ENCODE measurements at regions not wholly inside any gene's neighbourhood (a gene's known extent, or its start where the extent isn't known, plus 50 kb on each side); places are given as distances from the start of the nearest gene placed in this dataset.

DNA sequence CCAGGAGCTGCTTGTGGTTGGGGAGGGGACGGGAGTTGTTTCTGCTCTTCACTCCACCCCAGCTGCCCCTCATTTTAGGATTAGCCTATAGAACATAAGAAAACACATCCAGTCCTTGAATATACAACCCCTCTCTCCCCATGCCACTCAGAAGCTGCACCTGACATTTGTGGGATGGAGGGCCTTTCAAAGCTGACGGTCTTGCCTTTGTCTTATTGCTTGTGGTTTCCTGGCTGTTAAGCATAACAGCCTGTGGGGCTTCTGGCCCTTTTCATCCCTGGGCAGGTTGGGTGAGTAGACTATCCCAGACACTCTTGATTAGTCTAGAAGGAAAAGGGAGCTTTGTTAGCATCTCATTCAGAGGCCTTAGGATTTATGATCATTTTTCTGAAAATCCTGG, 407.6 kb upstream of the BOD1L1 start:
- DNase-seq (ENCODE audit: low read depth in 3 of 3) = no peak

DNA sequence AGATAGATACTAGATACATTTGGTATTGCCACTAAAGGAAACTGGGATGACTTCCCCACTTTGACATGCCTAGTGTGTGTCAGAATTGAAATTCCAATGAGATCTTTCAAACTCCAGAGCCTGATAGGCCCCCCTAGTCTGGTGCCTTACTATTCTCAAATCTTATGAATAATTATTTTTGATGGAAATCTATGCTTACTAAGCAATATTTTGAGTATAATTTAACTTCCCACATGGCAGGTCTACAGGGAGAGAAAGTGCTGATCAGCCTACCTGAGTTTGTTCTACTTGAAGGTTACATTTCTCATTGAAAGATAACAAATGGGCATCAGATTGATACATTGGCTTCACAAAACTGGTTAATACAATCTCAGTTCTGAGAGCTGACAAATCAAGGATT, 415.7 kb upstream of the BOD1L1 start:
- DNase-seq (ENCODE audit: low read depth in 3 of 3) = no peak

DNA sequence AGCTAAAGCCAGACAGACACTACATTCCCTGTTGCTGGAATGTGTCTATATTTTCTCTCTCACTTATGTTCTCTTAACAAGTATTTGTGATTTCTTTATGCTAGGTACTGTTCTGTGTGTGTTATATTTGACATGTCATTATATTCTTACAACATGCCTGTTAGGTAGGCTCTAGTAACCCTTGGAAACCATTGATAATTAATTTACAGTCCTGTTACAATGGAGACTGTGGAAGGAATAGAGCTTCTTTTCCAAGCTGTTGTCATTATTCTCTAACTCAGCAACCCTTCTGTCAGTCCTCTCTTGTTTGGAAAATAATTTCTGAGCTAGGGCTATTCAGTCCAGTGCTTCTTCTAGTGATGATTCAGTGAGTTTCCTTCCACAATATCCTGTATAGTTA, 419.1 kb upstream of the BOD1L1 start:
- no peak for DNase-seq (ENCODE audit: low read depth in 3 of 3)

DNA sequence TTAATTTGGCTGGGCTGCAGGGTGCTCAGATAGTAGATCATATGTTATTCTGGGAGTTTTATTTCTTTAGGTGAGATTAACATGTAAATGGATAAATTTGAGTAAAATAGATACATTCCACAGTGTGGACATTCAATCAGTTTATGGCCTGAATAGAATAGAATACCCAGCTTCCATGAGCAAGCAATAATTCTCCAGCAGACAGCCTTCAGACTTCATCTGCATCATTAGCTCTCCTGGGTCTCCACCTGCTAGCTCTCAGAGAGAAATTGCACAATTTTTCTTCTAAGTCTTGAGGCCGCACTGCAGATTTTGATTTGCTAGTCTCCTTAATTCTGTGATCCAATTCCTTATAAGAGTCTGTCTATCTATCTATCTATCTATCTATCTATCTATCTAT, 420.3 kb upstream of the BOD1L1 start:
- DNase-seq (ENCODE audit: low read depth in 3 of 3) = no peak

DNA sequence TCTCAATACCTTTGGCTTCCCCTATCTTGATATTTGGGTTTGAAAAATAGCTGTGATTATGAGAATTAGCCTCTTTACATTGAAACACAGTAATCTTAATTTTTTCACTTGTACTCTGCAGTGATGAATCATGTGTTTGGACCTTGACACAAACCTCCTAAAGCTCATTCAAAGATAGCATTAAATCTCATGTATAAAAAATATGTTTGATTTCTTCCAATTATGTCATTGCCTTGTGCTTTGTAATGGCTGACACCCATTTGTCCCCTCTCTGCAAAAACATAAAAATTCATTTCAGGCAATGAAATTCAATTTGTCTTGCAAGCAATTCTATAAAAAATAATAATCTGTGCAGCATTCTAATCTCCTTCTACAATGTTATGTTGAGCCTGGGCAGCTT, 422.4 kb upstream of the BOD1L1 start:
- no peak for DNase-seq (ENCODE audit: low read depth in 3 of 3)

DNA sequence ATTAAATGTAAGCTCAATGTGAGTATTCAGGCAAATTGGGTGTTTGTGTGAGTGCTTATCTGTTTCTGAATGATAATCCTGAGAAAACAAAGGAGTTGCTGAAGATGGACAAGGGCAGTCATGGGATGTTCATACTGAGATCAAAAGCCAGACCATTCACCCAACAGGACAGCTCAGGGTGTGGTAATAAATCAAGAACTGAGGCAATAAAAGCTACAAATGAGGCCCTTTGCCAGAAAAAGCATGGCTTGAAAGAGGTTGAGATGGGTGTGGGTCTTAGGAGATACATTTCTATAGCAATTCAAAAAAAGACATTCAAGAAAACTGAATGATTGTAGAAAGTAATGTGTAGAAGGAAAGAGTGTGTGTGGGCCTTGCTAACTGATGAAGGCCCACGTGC, 425.8 kb upstream of the BOD1L1 start:
- DNase-seq (ENCODE audit: low read depth in 3 of 3) = no peak

DNA sequence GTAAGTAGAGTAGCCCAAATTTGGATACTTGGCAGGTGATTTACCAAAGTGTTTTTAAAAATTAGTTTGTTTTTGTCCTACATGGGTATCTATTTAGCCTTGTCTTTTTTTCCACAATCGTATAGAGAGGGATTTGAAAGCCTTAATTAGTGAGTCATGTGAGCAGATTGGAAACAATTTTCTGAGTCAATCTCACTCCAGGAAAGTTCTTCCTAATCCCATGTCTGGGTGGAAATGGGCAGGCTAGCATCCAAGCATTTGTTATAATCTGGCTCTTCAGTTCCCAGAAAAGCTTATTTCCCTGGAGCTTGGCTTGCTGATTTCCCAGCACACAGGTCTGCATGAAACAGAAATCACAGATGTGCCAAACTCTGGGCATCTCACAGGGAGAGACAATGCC, 426.9 kb upstream of the BOD1L1 start:
- no peak for DNase-seq (ENCODE audit: low read depth in 3 of 3)

DNA sequence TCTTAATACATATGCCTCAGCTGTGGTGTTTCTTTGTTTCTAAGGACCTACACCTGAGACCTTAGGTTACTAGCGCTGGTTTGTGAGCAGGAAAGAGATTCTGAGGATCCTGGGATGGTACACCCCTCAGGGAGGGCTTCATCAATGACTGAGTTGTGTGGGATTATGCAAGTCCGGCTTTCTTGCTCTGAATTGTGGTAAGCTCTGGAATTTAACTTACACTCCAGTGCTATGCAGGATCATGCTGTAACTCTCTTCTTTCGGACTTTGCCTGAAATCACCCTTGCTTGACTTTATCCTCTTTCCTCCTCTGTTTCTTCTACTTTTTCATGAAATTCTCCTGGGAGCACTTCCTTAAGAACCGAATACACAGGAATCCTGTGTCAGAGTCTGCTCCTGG, 431.5 kb upstream of the BOD1L1 start:
- no peak for DNase-seq (ENCODE audit: low read depth in 3 of 3)

DNA sequence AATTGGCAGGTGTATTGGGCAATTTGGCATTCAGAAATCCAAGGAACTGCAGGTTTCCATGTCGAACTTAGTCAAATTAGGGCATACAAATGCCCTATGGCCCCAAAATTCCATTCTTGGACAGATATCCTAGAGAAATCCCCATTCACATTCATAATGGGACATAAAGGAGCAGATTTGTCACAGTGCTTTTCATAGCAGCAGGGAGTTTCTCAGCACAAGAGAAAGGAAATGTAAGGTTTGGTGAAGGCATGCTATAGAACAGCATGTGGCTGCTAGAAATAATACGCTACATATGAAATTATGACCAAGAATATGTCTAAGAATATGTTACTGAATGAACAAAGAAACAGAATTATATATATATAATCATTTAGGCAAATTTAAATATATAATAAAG, 437.5 kb upstream of the BOD1L1 start:
- DNase-seq (ENCODE audit: low read depth in 3 of 3) = no peak

DNA sequence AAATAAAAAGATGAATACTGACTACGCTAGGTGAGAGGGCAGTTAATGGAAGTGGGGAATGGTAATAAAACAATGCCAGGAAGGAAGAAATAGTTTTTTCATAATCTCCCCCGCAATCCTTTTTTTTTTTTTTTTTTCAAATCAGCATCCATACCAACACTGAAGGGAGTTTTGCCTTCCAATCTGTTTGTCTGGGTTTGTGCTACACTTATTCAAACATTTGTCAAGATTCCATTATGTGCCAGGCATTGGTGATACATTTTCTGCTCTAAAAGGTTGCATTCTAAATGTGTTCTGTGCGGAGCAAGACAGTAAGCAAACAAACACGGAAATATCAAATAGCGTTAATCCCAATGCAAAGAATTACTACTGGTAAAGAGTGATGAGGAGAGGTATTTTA, 437.9 kb upstream of the BOD1L1 start:
- no peak for DNase-seq (ENCODE audit: low read depth in 3 of 3)

DNA sequence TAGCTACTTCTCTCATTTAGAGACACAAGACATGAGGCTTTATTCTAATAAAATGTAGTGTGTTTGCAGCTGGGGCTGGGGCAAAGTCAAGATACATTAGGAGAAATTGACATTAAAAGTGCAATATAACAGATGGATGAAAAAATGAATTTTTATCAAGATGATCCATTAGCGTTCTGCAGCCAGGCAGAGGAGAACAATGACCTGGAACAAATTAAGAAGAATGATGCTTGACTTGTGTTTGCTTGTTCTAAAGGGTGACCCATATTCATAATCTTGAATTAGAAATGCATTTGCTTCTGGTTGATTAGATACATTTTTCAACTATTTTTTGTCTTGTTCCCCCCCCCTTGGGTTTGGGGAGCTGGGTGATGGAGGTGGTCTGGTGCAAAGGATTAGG, 439.5 kb upstream of the BOD1L1 start:
- DNase-seq (ENCODE audit: low read depth in 3 of 3) = no peak

DNA sequence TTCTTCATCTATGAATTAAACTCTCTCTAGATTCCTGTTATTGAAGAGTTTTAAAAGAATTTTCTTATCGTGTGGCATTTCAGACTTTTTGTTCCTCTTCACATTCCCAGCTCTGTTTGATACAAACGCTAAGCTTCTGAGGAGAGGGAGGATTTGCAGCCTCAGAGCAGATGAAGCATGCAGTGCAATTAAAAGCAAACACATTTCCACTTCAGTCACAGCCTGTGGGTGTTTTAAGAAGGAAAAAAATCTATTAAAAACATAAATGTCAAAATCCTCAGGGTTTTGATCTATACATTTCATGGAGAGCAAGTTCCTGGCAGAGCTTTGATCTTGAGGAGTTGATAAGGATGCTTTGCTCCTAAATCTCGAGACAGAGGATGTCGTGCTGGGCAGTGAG, 442.4 kb upstream of the BOD1L1 start:
- DNase-seq (ENCODE audit: low read depth in 3 of 3) = no peak

DNA sequence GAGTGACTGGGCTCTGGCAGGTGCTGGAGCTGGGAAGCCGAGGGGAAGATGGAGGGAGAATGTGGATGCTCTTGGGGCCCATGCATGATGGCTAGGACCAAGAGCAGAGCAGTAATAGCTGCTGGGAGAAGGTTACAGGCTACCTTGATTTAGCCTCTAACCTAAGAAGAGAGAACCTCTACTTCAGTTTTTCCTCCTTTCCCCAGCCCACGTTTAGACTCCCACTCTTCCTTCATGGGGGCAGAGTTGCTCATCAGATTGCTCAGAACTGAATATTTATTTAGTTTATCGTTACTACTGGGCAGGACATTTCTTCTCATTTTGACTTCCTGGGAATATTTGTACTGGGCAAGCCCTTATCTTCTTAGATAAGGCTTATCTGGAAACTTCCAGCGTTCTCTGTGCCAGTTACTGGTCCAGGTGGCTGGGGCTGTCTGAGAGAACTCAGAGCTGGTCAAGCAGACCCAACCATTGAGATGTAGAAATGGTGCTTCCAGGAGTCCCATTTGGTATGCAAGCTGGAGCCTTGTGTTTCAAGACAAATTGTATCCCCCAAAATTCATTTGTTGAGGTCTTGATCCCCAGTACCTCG, 442.9 kb upstream of the BOD1L1 start:
- DNase-seq (ENCODE audit: low read depth in 3 of 3) = no peak

DNA sequence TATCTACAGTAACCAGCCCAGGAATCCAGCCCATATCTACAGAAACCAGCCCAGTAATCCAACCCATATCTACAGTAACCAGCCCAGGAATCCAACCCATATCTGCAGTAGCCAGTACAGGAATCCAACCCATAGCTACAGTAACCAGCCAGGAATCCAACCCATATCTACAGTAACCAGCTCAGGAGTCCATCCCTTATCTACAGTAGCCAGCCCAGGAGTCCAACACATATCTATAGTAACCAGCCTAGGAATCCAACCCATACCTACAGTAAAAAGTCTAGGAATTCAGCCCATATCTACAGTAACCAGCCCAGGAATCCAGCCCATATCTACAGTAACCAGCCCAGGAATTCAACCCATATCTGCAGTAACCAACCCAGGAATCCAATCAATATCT, 445.0 kb upstream of the BOD1L1 start:
- DNase-seq (ENCODE audit: low read depth in 3 of 3) = no peak

DNA sequence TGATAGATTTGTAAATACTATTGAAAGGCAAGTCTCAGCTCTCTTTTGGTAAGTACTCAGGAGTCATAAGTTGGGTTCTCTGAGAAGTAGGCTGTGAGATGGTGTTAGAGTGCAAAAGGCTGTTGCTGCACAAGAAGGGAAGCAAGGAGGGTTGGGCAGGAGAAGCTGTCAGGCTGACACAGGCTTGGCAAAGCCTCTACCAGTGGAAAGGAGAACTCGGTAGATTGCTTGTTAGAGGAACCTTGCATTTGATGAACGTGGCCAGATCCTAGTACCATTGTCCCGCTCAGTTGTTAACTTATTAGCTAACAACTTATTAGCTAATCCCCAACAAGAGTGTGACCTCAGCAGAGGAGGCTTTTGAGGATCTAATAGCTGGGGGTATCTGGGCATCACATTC, 449.3 kb upstream of the BOD1L1 start:
- DNase-seq (ENCODE audit: low read depth in 3 of 3) = no peak

DNA sequence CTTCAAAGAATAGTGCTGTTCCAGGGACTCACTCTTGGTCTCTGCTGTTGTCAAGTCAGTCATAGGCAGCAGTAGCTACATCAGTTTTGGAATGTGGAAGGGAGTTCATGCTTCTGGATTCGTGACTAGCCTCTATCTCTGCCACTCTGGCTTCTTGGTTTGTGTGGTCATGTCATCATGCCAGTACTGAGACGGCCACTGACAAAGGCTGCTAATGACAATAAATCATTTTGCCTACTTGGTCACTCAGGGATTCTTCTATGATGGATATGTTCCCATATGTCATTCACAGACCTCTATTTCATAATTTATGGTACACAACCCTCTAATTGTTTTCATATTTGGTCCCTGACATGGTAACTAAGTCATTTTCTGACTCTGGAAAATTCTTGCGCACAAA, 450.8 kb upstream of the BOD1L1 start:
- no peak for DNase-seq (ENCODE audit: low read depth in 3 of 3)

DNA sequence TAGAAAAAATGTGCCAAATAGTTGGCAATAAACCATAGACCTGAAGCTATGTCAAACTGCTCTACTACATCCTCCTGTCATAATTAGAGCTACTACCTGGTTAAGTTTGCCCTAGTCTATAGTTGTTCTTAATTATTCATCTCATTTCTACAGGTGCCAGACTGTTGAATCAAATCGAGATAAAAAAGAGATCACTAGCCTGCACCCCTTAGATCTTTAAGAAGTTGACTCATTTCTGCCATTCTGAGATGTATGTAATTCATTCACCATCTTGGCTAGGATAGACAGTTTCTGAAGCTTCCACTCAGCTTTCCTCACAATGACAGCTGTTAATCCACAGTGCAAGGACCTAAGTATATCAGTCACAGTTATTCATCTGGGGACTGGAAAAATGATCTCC, 452.1 kb upstream of the BOD1L1 start:
- DNase-seq (ENCODE audit: low read depth in 3 of 3) = no peak

DNA sequence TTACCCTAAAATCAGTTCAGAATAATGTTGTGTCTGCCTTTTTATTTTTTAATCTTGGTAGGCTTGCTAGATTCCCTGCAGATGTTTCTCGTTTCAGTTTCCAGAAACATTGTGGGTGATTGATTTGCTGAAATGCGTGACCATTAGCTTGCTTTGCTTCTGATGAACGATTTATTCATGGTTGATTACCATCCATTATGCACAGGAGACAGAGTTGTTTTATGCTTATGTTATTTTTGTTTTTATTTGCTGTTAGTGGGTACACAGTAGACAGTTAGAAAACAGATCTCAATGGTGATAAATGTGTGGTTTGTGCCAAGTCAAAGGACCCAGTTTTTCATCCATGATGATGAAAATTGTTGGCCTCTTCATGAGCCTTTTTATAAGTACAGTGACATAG, 455.6 kb upstream of the BOD1L1 start:
- no peak for DNase-seq (ENCODE audit: low read depth in 3 of 3)

DNA sequence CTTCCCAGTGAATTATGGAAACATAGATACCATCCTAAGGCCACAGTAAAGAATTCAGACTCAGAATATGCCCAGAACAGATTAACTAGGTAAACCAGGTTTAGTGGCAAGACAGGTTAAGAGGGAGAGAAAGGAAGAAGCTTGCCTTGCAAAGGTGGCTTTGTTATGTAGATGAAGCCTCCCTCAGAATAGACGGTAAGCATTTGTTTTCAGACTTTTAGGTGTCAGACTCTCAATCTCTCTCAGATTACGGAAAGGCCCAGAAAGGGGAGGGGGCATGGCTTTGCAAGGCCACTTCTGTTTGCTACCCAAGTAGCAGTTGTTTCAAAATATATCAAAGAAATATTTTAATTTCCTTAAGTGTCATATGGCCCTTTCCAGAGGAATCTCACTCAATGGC, 457.1 kb upstream of the BOD1L1 start:
- no peak for DNase-seq (ENCODE audit: low read depth in 3 of 3)

DNA sequence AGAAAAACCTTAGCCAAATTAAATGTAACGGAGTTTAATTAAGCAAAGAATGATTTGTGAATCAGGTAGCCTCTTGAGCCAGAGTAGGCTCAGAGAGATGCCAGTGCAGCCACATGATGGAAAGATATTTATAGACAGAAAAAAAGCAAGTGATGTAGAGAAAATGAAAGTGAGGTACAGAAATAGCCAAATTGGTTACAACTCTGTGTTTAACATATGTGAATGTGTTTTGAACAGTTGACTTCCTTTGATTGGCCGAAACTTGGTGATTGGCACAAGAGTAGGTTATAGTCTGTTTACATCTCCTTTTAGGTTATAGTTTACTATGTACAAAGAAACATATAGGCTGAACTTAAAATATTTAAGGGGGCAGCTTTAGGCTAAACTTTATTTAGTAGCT, 459.9 kb upstream of the BOD1L1 start:
- DNase-seq (ENCODE audit: low read depth in 3 of 3) = no peak

DNA sequence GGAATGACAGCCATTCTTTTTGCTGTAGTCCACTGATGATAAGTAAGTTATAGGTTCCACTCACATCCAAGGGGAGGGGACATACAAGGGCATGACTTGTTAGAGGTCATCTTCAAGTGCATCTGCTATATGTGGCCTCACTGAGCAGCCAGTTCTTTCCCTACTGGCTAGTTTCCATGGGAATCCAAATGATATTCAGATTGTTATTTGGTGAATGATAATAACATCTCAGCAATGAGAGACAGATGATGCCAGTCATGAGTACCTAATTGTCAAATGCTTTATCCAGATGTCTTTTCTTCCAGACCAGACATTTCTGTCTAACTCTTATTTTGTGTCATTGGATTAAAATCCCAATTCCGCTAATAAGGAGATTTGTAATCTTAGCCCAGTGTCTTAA, 460.4 kb upstream of the BOD1L1 start:
- DNase-seq (ENCODE audit: low read depth in 3 of 3) = no peak

DNA sequence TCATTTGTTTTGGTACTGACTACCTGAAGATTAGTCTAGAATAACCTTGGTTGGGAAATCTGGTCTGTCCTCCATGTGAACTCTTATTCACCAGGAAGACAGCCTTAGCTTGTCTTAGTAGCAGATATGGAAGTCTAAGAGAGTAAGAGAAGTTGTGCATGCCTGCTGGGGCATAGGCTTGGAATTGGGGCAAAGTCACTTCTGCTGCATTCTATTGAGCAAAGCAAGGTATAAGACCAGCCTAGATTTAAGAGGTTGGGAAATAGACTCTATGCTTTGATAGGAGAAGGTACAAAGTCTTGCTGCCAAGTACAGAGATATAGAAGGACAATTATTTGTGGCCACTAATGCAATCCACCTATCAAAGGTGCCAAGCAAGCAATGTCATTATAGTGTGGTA, 464.0 kb upstream of the BOD1L1 start:
- DNase-seq (ENCODE audit: low read depth in 3 of 3) = no peak

DNA sequence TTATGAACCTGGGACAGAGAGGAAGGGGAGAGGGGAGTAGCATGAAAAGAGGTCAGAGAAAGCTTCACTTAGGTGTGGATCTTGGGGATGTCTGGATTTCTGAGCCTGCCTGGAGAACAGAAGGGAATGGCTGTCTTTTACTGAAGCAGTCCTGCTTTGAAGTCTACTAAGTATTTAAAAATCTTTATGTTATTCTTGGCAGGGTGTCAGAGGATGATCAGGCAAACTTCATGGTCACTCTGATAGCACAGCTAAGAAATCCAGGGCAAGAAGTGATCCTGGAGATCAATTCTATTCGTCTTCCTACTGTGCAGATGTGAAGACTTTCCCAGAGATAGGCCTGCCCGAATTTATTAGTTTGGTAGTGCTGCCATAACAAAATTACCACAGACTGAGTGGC, 464.4 kb upstream of the BOD1L1 start:
- DNase-seq (ENCODE audit: low read depth in 3 of 3) = no peak

DNA sequence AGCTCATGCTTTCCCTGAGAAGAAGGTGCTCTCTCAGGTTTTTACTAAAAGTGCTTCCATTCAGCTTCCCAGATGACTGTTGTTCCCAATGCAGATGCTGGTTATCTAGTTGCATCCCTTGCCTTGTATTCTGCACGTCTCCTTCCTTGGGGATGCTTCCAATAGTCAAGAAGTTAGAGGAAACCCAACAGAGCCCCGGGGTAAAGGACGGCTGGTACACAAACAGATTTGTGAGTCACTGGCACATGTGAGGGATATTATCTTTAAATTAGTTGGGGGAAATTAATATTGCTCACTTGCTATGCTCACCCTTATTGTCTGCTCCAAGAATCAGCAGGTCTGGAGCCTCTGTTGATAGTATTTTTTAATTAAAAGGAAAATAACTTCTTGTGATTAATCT, 465.2 kb upstream of the BOD1L1 start:
- no peak for DNase-seq (ENCODE audit: low read depth in 3 of 3)

DNA sequence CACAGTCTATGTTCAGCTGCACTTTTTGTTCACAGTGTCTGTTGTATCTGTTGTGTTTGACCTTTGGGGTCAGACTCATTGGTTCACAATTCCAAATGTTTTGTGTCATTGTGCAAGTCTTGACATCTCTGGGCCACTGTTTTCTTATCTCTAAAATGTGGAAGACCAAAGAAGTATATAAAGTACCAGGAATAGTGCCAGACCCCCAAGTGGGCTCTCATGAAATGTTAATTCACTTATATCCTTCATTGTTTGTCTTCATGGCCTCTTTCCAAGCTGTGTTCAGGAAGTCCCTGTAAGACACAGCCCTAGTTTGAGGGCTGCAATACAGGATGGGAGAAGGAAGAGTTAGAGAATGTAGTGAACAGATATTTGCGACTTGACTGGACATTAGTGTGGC, 468.3 kb upstream of the BOD1L1 start:
- no peak for DNase-seq (ENCODE audit: low read depth in 3 of 3)

All from stimulated activated CD4-positive, alpha-beta T cell treated with anti-CD3 and anti-CD28 coated beads, TNF-alpha, amount 100 ng/mL, for 24 hours (primary cell).